B cell (primary cell): ENCODE measurements at regions not wholly inside any gene's neighbourhood (a gene's known extent, or its start where the extent isn't known, plus 50 kb on each side); places are given as distances from the start of the nearest gene placed in this dataset.

Source experiments
- EZH2 ChIP-seq: IDR thresholded peaks from 2 replicates; pipeline ENCODE4 v1.6.1; 2012; ENCODE audit warnings: borderline replicate concordance, low read depth, mild to moderate bottlenecking, moderate library complexity, low read length; ENCODE audit not compliant: insufficient read depth, poor library complexity, severe bottlenecking
- TF ChIP-seq, protein P1 (sequence below): fragments of 200-600 bp; IDR thresholded peaks from one replicate; pipeline ENCODE4 v1.8.0; 2022; ENCODE audit warnings: antibody characterized with exemption, mild to moderate bottlenecking

DNA sequence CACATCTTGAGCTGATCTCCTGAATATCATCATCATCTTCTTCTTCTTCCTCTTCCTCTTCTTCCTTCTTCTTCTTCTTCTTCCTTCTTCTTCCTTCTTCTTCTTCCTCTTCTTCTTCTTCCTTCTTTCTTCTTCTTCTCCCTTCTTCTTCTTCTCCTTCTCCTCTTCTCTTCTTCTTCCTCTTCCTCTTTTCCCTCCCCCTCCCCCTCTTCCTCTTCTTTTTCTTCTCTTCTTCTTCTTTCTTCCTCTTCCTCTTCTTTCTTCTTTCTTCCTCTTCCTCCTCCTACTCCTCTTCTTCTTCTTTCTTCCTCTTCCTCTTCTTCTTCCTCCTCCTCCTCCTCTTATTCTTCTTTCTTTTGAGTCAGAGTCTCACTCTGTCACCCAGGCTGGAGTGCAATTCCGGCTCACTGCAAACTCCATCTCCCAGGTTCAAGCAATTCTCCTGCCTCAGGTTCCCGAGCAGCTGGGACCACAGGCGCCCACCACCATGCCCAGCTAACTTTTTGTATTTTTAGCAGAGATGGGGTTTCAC, 197.9 kb upstream of the NANOGP8 start:
- TF ChIP-seq, protein P1, sequence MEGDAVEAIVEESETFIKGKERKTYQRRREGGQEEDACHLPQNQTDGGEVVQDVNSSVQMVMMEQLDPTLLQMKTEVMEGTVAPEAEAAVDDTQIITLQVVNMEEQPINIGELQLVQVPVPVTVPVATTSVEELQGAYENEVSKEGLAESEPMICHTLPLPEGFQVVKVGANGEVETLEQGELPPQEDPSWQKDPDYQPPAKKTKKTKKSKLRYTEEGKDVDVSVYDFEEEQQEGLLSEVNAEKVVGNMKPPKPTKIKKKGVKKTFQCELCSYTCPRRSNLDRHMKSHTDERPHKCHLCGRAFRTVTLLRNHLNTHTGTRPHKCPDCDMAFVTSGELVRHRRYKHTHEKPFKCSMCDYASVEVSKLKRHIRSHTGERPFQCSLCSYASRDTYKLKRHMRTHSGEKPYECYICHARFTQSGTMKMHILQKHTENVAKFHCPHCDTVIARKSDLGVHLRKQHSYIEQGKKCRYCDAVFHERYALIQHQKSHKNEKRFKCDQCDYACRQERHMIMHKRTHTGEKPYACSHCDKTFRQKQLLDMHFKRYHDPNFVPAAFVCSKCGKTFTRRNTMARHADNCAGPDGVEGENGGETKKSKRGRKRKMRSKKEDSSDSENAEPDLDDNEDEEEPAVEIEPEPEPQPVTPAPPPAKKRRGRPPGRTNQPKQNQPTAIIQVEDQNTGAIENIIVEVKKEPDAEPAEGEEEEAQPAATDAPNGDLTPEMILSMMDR = no peak
- no peak for TF ChIP-seq EZH2
